ENCODE measurements at regions not wholly inside any gene's neighbourhood (a gene's known extent, or its start where the extent isn't known, plus 50 kb on each side); places are given as distances from the start of the nearest gene placed in this dataset.

GRCh38 chr12:111041091-111041490, 120.7 kb upstream of the MYL2 start:
- no peak for TF ChIP-seq CTCF (IDR thresholded peaks at IDR 0.05; ENCODE audit: insufficient read depth, low read depth, low read length)
- TF ChIP-seq EZH2 (IDR thresholded peaks at IDR 0.05; ENCODE audit: insufficient read depth, low read length): no peak
